ENCODE measurements at regions not wholly inside any gene's neighbourhood (a gene's known extent, or its start where the extent isn't known, plus 50 kb on each side); places are given as distances from the start of the nearest gene placed in this dataset.
"Not testable (repeated sequence)": the region's sequence is repeated elsewhere in the genome, so short reads cannot be mapped to it uniquely, and the experiment has no call there.

DNA sequence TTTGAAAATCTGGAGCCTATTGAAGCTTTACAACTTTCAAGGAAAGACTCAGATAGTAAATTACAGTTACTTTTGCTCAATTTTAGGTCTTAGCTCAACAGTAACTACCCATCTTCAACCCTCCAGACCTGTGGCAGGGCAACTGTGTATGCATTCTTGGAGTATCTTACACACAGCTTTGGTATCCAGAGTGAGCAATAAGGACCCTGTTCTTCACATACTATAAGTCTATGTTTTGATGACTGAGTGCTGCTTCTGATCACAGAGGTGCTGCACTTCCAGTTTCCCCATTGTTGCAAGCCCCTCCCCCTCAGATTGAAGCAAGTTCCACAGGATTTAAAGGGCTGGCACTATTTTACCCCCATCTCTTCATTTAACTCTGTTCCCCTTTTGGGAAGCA, 737.4 kb upstream of the GRAMD2B start:
- DNase-seq, result no peak
- no peaks in the 10 kb centered on the region for H3K27me3 Mint-ChIP-seq (ENCODE audit: insufficient read depth)
- H3K36me3 Mint-ChIP-seq (ENCODE audit: low read depth), result no peaks in the 10 kb centered on the region; the same call in 1 of the 2 replicates
- H3K27ac Mint-ChIP-seq, result no peak overlapping the region
- no peak for TF ChIP-seq CTCF (IDR thresholded peaks at IDR 0.05)
- H3K9me3 Mint-ChIP-seq, result peaks cover 26% of the 10 kb centered on the region
- no peaks in the 10 kb centered on the region for H3K4me1 Mint-ChIP-seq (ENCODE audit: low read depth)
- no peak overlapping the region for H3K4me3 Mint-ChIP-seq

GRCh38 chr5:125691738-125692530, 731.3 kb upstream of the GRAMD2B start:
- H3K9me3 Mint-ChIP-seq, result peaks cover 28% of the 10 kb centered on the region
- H3K4me3 Mint-ChIP-seq; H3K27ac Mint-ChIP-seq; H3K27me3 Mint-ChIP-seq (ENCODE audit: insufficient read depth); DNase-seq; H3K36me3 Mint-ChIP-seq (ENCODE audit: low read depth); H3K4me1 Mint-ChIP-seq (ENCODE audit: low read depth): not testable (repeated sequence)

- no peak for DNase-seq
- no peak overlapping the region for H3K27ac Mint-ChIP-seq
- no peaks in the 10 kb centered on the region for H3K27me3 Mint-ChIP-seq (ENCODE audit: insufficient read depth)
- TF ChIP-seq CTCF (IDR thresholded peaks at IDR 0.05), result no peak
- no peaks in the 10 kb centered on the region for H3K36me3 Mint-ChIP-seq (ENCODE audit: low read depth)
- H3K4me1 Mint-ChIP-seq (ENCODE audit: low read depth), result no peaks in the 10 kb centered on the region
- H3K9me3 Mint-ChIP-seq, result peaks cover 22% of the 10 kb centered on the region
- H3K4me3 Mint-ChIP-seq, result no peak overlapping the region
Observed at GRCh38 chr5:125695996-125696655, 727.1 kb upstream of the GRAMD2B start.

GRCh38 chr5:125696762-125697161, 726.4 kb upstream of the GRAMD2B start:
- Mint-ChIP-seq H3K4me3 (no peak overlapping the region), H3K4me1 (ENCODE audit: low read depth) (no peaks in the 10 kb centered on the region), H3K27me3 (ENCODE audit: insufficient read depth) (no peaks in the 10 kb centered on the region), H3K36me3 (ENCODE audit: low read depth) (no peaks in the 10 kb centered on the region), H3K27ac (no peak overlapping the region), H3K9me3 (peaks cover 16% of the 10 kb centered on the region)
- DNase-seq, result peak; percentile 6
- no peak for TF ChIP-seq CTCF (IDR thresholded peaks at IDR 0.05)

DNA sequence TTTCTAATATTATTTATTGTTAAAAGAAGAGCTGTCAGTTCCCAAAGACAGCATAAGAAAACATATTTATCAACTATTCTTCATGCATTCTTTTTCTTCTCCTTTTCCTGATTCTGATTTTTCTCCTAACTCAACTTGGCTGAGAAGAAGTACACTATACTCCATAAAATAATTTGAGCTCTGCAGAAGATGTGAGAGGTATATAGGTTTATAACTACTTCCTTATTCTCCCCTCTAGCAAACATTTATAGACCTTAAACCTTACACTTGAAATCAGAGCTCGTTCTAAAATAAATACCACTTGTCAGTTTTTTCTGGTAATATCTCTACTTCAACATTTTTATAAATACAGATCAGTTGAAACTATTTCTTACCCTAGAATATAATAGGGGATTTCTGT, 724.8 kb upstream of the GRAMD2B start:
- H3K27ac Mint-ChIP-seq, result no peak overlapping the region
- H3K4me1 Mint-ChIP-seq (ENCODE audit: low read depth), result no peaks in the 10 kb centered on the region
- no peak for DNase-seq
- no peak for TF ChIP-seq CTCF (IDR thresholded peaks at IDR 0.05)
- H3K27me3 Mint-ChIP-seq (ENCODE audit: insufficient read depth), result no peaks in the 10 kb centered on the region
- H3K4me3 Mint-ChIP-seq, result no peak overlapping the region
- no peaks in the 10 kb centered on the region for H3K36me3 Mint-ChIP-seq (ENCODE audit: low read depth)
- H3K9me3 Mint-ChIP-seq, result peaks cover 10% of the 10 kb centered on the region

DNA sequence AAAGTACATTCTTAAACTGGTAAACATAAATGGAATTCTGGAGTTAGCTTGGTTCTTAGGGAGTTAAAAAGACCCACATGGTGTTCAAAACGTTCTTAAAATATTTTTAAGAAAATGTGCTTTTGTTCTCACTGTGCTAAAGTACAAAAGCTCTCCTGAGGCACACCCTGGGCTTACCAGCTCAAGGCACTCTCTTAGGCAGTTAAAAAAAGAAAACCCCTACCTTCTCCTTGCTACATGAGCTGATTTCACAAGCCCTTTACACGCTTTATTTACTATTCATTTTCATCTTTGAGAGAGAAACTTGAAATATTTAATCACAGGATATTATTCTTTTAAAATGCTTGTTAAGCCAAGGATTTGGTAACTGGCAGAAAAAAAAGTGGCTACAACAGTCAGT, 723.3 kb upstream of the GRAMD2B start:
- no peaks in the 10 kb centered on the region for H3K36me3 Mint-ChIP-seq (ENCODE audit: low read depth)
- peaks cover 22% of the 10 kb centered on the region for H3K9me3 Mint-ChIP-seq
- H3K4me1 Mint-ChIP-seq (ENCODE audit: low read depth), result no peaks in the 10 kb centered on the region
- H3K27ac Mint-ChIP-seq, result no peak overlapping the region
- H3K27me3 Mint-ChIP-seq (ENCODE audit: insufficient read depth), result no peaks in the 10 kb centered on the region
- H3K4me3 Mint-ChIP-seq, result no peak overlapping the region
- no peak for DNase-seq
- TF ChIP-seq CTCF (IDR thresholded peaks at IDR 0.05), result no peak

Data from HFFc6 (cell line).